A549 (cell line): ENCODE measurements at regions not wholly inside any gene's neighbourhood (a gene's known extent, or its start where the extent isn't known, plus 50 kb on each side); places are given as distances from the start of the nearest gene placed in this dataset.

Source experiments
- ATAC-seq, 2 experiments: fragments of 200-7000 bp in 1 of 2; fragments of >200 bp in 1 of 2; cut with Nextera tagmentation in 1 of 2; cut with Tn5 transposase in 1 of 2; 3 replicates each; pipeline versions ENCODE4 v1.8.0 to v1.9.1; 2018 to 2020; ENCODE audit warnings: mild to moderate bottlenecking in 1 of 2, moderate library complexity in 1 of 2
- CTCF ChIA-PET: fragments of 300-600 bp; sonication (Branson Sonifier 250); formaldehyde crosslinking; extraction: SDS; loops from one replicate; lab custom pipeline; 2021; ENCODE audit warnings: antibody characterized with exemption, inconsistent platforms; lab: Yijun Ruan, JAX
- POLR2A ChIA-PET: fragments of 350-600 bp; formaldehyde crosslinking; extraction: SDS; loops from one replicate; lab custom pipeline; 2021; ENCODE audit warnings: antibody characterized with exemption, inconsistent platforms; lab: Yijun Ruan, JAX
- DNase-seq, 2 experiments: peaks; one replicate each; pipeline versions ENCODE4 v3.0.0 to v3.0.0-alpha.2; 2011 to 2016; ENCODE audit warnings: low read depth in 1 of 2, low spot score in 1 of 2
- FAIRE-seq: peaks from 2 replicates; lab custom pipeline; 2011; peaks lifted over from hg19 to GRCh38; lab: Jason Lieb, UNC
- H3K27ac ChIP-seq, 2 experiments: fragments of >200 bp; sonication (Bioruptor Twin); formaldehyde crosslinking; 3 replicates each; pipeline ENCODE4 v1.5.1; 2016 to 2017
- H3K4me1 ChIP-seq: fragments of >200 bp; sonication (Bioruptor Twin); formaldehyde crosslinking; 3 replicates; pipeline ENCODE4 v1.6.1; 2016
- H3K4me2 ChIP-seq: fragments of >200 bp; sonication (Bioruptor Twin); formaldehyde crosslinking; 3 replicates; pipeline ENCODE4 v1.6.1; 2016
- H3K4me3 ChIP-seq: fragments of >200 bp; sonication (Bioruptor Twin); formaldehyde crosslinking; 3 replicates; pipeline ENCODE4 v1.5.1; 2016
- H3K9me3 ChIP-seq: fragments of >200 bp; sonication (Bioruptor Twin); formaldehyde crosslinking; 3 replicates; pipeline ENCODE4 v1.6.1; 2016
- BHLHE40 ChIP-seq: IDR thresholded peaks from 2 replicates; pipeline ENCODE4 v1.6.1; 2012; ENCODE audit warnings: low read depth, low read length, inconsistent platforms
- CHD2 ChIP-seq: fragments of 150-350 bp; IDR thresholded peaks from 2 replicates; pipeline ENCODE4 v1.6.1; 2014; ENCODE audit warnings: low read length; ENCODE audit not compliant: partially characterized antibody
- CHD4 ChIP-seq: fragments of 200-600 bp; sonication (generic); IDR thresholded peaks from 2 replicates; pipeline ENCODE4 v1.6.1; 2016; ENCODE audit warnings: antibody characterized with exemption, mild to moderate bottlenecking, borderline replicate concordance
- EHMT2 ChIP-seq: fragments of 200-600 bp; sonication (generic); IDR thresholded peaks from 2 replicates; pipeline ENCODE4 v1.6.1; 2016; ENCODE audit warnings: antibody characterized with exemption, low read depth, mild to moderate bottlenecking, moderate library complexity
- EP300 ChIP-seq, 2 experiments: fragments of >200 bp; sonication (Bioruptor Twin); formaldehyde crosslinking; IDR thresholded peaks; 2 replicates in 1 of 2; 3 replicates in 1 of 2; pipeline ENCODE4 v1.6.1; 2016 to 2017
- FOSL2 ChIP-seq, 2 experiments: fragments of 450-650 bp in 1 of 2; fragments of >200 bp in 1 of 2; sonication (Bioruptor Twin) in 1 of 2; formaldehyde crosslinking; IDR thresholded peaks; 2 replicates each; pipeline versions ENCODE4 v1.5.0 to v1.6.1; 2016 to 2020; ENCODE audit warnings: mild to moderate bottlenecking in 1 of 2, moderate library complexity in 1 of 2
- HMGXB4 ChIP-seq: fragments of 250-450 bp; sonication (Bioruptor Pico); IDR thresholded peaks from 2 replicates; pipeline ENCODE4 v1.5.0; 2021; ENCODE audit warnings: mild to moderate bottlenecking, moderate library complexity, borderline replicate concordance
- HOXB13 ChIP-seq: fragments of 250-450 bp; sonication (Bioruptor Pico); IDR thresholded peaks from 2 replicates; pipeline ENCODE4 v1.5.0; 2020; ENCODE audit warnings: low read depth, mild to moderate bottlenecking, moderate library complexity
- KDM1A ChIP-seq: fragments of 200-600 bp; sonication (generic); IDR thresholded peaks from 2 replicates; pipeline ENCODE4 v1.6.1; 2016; ENCODE audit warnings: low read depth, mild to moderate bottlenecking
- MAFK ChIP-seq: fragments of 450-650 bp; IDR thresholded peaks from 2 replicates; pipeline ENCODE4 v1.6.1; 2014; ENCODE audit not compliant: partially characterized antibody
- MAZ ChIP-seq: fragments of 150-350 bp; IDR thresholded peaks from 2 replicates; pipeline ENCODE4 v1.6.1; 2014; ENCODE audit warnings: antibody characterized with exemption, low read depth, low read length, borderline replicate concordance
- NFE2L2 ChIP-seq: fragments of 150-350 bp; conservative IDR thresholded peaks from 2 replicates; pipeline ENCODE4 v1.6.1; 2014; ENCODE audit warnings: low read length
- NR3C1 ChIP-seq: fragments of >200 bp; sonication (Bioruptor Twin); formaldehyde crosslinking; IDR thresholded peaks from 3 replicates; pipeline ENCODE4 v1.6.1; 2017
- RAD21 ChIP-seq, 2 experiments: fragments of >200 bp in 1 of 2; sonication (Bioruptor Twin) in 1 of 2; formaldehyde crosslinking in 1 of 2; IDR thresholded peaks in 1 of 2; conservative IDR thresholded peaks in 1 of 2; 2 replicates in 1 of 2; 3 replicates in 1 of 2; pipeline ENCODE4 v1.6.1; 2012 to 2018; ENCODE audit warnings: inconsistent platforms in 1 of 2
- SREBF2 ChIP-seq: fragments of 450-650 bp; IDR thresholded peaks from 2 replicates; pipeline ENCODE4 v1.6.1; 2014; ENCODE audit warnings: mild to moderate bottlenecking, moderate library complexity
- WGBS: methylation state at CpG from one replicate; pipeline ENCODE4 v1.1.6; 2017; ENCODE audit errors: missing lambda C conversion rate; 5-methylcytosine and 5-hydroxymethylcytosine counted together
- TF ChIP-seq, protein P1 (sequence below): IDR thresholded peaks from 2 replicates; pipeline ENCODE4 v1.6.1; 2012
- TF ChIP-seq, protein P2 (sequence below): IDR thresholded peaks from 2 replicates; pipeline ENCODE4 v1.6.1; 2012
- TF ChIP-seq, protein P3 (sequence below): fragments of 450-650 bp; IDR thresholded peaks from 2 replicates; pipeline ENCODE4 v1.6.1; 2014; ENCODE audit warnings: antibody characterized with exemption
- TF ChIP-seq, protein P4 (sequence below): fragments of >200 bp; sonication (Bioruptor Twin); formaldehyde crosslinking; IDR thresholded peaks from 3 replicates; pipeline ENCODE4 v1.5.1; 2016

DNA sequence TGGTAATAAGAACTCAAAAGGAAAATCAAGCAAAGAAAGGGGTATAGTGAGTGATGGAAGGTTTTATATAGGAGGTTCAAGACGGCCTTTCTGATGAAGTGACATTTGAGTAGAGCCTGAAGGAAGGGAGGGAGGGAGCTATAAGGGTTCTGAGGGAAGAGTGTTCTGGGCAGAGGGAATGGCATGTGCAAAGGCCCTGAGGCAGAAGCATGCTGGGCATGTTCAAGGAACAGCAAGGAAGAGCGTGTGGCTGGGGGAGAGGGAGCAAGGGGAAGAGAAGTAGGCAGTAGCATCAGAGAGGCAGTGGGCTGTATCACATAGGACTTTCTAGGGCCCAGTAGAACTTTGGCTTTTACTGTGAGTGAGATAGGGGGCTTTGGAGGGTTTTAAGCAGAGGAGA lies 108.9 kb upstream of the NAV2 start:
- no peak for TF ChIP-seq FOSL2 (IDR thresholded peaks at IDR 0.05)
- TF ChIP-seq FOSL2 (CRISPR knock-in tag; IDR thresholded peaks at IDR 0.05), result no peak
- no peak for TF ChIP-seq HOXB13 (CRISPR knock-in tag)
- TF ChIP-seq SREBF2, result no peak
- no peak for TF ChIP-seq NFE2L2
- no peak for TF ChIP-seq BHLHE40
- TF ChIP-seq KDM1A, result no peak
- no peak for TF ChIP-seq EHMT2
- TF ChIP-seq RAD21 (conservative IDR thresholded peaks at IDR 0.05 in 1 of 2, IDR thresholded peaks at IDR 0.05 in 1 of 2), result no peak
- TF ChIP-seq, protein P1, sequence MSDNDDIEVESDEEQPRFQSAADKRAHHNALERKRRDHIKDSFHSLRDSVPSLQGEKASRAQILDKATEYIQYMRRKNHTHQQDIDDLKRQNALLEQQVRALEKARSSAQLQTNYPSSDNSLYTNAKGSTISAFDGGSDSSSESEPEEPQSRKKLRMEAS, result no peak
- TF ChIP-seq CHD2, result no peak
- TF ChIP-seq, all 56 proteins: peak for 0
- ATAC-seq, result no peak
- no peak for DNase-seq
- no peak overlapping the region for H3K4me3 ChIP-seq
- CTCF ChIA-PET, result no interaction called here
- POLR2A ChIA-PET, result no interaction called here
- H3K27ac ChIP-seq, result no peak overlapping the region
- 72% methylated on average over 2 of the region's 2 CpGs for WGBS
- H3K4me1 ChIP-seq, result peaks cover 26% of the 10 kb centered on the region
- no peaks in the 10 kb centered on the region for H3K9me3 ChIP-seq
- FAIRE-seq, result no peak
- H3K4me2 ChIP-seq, result no peak overlapping the region

DNA sequence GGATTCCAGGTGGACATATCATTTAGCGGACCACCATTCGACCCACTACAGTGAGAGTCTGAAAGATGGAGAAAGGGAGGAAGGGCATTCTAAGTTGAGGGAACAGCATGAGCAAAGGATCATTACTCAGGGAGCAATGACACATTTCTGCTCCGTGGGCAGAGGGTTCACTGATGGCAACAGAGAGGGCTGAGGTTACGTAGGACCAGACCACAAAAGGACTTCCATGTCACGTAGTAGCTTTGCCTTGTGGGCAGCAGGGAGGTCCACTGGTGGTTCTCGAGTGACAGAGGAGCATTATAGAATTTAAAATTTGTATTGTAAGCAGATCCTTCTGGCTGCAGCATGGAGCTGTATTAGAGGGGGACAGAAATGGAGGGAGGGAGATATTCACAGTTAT lies 109.7 kb upstream of the NAV2 start:
- FAIRE-seq (no peak), DNase-seq (no peak), ATAC-seq (no peak)
- 62% methylated on average over 6 of the region's 6 CpGs for WGBS
- Histone ChIP-seq H3K4me1 (peaks cover 35% of the 10 kb centered on the region), H3K4me2 (no peak overlapping the region), H3K9me3 (no peaks in the 10 kb centered on the region), H3K27ac (no peak overlapping the region), H3K4me3 (no peak overlapping the region)
- TF ChIP-seq HOXB13 (CRISPR knock-in tag) (no peak), NR3C1 (no peak), HMGXB4 (CRISPR knock-in tag) (no peak), EP300 (IDR thresholded peaks at IDR 0.05) (no peak), MAFK (no peak), MAZ (no peak), CHD4 (no peak), RAD21 (conservative IDR thresholded peaks at IDR 0.05 in 1 of 2, IDR thresholded peaks at IDR 0.05 in 1 of 2) (no peak)
- TF ChIP-seq, protein P2, sequence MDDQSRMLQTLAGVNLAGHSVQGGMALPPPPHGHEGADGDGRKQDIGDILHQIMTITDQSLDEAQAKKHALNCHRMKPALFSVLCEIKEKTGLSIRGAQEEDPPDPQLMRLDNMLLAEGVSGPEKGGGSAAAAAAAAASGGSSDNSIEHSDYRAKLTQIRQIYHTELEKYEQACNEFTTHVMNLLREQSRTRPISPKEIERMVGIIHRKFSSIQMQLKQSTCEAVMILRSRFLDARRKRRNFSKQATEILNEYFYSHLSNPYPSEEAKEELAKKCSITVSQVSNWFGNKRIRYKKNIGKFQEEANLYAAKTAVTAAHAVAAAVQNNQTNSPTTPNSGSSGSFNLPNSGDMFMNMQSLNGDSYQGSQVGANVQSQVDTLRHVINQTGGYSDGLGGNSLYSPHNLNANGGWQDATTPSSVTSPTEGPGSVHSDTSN, result no peak
- TF ChIP-seq, protein P3, sequence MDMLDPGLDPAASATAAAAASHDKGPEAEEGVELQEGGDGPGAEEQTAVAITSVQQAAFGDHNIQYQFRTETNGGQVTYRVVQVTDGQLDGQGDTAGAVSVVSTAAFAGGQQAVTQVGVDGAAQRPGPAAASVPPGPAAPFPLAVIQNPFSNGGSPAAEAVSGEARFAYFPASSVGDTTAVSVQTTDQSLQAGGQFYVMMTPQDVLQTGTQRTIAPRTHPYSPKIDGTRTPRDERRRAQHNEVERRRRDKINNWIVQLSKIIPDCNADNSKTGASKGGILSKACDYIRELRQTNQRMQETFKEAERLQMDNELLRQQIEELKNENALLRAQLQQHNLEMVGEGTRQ, result no peak
- TF ChIP-seq, protein P4, sequence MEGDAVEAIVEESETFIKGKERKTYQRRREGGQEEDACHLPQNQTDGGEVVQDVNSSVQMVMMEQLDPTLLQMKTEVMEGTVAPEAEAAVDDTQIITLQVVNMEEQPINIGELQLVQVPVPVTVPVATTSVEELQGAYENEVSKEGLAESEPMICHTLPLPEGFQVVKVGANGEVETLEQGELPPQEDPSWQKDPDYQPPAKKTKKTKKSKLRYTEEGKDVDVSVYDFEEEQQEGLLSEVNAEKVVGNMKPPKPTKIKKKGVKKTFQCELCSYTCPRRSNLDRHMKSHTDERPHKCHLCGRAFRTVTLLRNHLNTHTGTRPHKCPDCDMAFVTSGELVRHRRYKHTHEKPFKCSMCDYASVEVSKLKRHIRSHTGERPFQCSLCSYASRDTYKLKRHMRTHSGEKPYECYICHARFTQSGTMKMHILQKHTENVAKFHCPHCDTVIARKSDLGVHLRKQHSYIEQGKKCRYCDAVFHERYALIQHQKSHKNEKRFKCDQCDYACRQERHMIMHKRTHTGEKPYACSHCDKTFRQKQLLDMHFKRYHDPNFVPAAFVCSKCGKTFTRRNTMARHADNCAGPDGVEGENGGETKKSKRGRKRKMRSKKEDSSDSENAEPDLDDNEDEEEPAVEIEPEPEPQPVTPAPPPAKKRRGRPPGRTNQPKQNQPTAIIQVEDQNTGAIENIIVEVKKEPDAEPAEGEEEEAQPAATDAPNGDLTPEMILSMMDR, result no peak
- CTCF ChIA-PET, result no interaction called here
- POLR2A ChIA-PET, result no interaction called here
